ENCODE measurements at regions not wholly inside any gene's neighbourhood (a gene's known extent, or its start where the extent isn't known, plus 50 kb on each side); places are given as distances from the start of the nearest gene placed in this dataset.

DNA sequence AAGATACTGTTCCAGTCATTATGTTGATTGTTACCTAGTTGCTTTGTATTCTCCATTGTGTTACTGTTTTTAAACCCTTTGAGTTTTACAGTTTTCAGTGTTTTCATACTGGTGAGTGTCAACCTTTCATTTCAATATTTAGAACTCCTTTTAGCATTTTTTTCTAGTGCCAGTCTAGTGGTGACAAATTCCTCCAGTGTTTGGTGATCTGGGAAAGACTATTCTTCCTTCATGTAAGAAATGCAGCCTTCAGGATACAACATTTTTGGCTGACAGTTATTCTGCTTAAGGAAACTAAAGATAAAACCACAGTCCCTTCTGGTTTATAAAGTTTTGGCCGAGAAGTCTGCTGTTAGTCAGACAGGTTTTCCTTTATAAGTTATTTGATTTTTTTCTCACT lies 143.8 kb downstream of the ETAA1 start:
- TF ChIP-seq, protein P1, sequence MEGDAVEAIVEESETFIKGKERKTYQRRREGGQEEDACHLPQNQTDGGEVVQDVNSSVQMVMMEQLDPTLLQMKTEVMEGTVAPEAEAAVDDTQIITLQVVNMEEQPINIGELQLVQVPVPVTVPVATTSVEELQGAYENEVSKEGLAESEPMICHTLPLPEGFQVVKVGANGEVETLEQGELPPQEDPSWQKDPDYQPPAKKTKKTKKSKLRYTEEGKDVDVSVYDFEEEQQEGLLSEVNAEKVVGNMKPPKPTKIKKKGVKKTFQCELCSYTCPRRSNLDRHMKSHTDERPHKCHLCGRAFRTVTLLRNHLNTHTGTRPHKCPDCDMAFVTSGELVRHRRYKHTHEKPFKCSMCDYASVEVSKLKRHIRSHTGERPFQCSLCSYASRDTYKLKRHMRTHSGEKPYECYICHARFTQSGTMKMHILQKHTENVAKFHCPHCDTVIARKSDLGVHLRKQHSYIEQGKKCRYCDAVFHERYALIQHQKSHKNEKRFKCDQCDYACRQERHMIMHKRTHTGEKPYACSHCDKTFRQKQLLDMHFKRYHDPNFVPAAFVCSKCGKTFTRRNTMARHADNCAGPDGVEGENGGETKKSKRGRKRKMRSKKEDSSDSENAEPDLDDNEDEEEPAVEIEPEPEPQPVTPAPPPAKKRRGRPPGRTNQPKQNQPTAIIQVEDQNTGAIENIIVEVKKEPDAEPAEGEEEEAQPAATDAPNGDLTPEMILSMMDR (IDR thresholded peaks at IDR 0.05) = no peak

DNA sequence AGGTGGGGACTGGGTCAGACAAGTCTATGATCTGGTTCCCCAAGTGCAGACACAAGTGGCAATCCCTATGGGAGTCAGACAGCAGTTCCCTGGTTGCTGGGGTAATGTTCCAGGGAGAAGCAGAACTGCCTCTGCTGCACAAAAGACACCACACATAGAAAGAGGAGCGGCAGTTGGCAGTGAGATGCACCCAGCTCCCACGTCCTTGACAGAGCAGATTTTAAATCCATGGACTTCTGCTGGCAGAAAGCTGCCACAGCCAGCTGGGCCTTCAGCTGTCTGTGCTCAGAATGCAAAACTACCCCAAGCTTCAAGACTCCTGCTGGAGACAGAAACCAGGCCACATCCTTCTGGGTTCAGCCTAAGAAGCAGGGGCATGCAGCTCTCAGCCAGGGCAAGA lies 147.2 kb downstream of the ETAA1 start:
- TF ChIP-seq, protein P1 (IDR thresholded peaks at IDR 0.05) = no peak

DNA sequence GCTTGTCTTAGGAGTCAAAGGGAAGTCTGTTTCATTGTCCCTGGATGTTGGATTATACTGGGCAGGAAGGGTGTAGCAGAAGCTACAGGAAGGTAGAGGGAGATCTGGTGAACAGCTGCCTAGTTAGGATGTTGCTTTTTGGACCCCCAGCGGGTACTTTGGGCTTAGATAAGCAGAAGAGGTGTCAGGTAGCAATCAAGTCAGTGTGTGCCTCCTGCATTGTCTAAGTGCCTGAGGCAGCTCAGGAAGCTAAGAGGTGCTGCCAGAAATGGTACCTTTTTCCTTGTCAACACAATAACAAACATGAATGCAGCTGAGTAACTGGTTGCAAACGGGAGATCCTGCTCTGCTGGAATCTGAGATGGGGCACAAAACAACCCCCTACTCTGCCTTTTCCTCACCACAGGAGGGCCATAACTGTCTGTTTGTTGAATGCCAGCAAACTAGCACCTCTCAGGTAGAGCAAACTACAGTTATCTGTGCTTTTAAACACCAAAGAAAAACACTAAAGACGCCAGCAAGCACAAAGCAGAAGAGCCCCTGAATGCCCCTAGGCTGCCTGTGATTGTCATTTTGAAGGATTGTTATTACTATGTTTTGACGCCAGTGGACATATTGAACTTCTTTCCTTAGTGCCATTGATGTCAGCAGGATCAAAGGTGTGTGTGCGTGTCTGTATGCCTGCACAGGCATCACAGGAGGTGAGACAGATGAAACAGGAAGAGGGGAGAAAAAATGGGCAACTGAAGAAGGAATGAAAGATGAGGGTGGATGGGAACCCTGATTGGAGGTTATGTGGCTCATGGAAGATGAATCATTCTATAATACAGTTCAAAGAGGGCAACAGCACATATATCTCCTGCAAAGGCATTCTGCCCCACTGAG lies 151.4 kb downstream of the ETAA1 start:
- TF ChIP-seq, protein P1 (IDR thresholded peaks at IDR 0.05) = no peak

DNA sequence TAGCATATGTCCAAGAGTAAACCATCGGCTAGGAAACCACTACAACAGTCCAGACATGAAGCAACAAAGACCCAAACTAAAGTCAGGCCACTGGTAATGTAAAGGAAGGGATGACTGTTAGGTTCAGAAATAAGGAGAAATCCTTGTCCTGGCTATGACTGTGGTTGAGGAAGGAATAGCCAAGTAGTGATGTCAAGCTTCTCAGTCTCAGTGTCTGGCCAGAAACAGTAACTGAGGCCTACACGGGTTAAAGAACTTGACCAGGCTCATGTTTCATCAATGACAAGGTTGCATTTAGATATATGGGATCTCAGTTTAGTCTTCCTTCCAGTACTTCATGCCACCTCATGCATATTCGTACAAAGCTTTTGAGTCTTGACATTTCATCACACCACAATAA lies 162.0 kb downstream of the ETAA1 start:
- TF ChIP-seq, protein P1 (IDR thresholded peaks at IDR 0.05) = no peak

DNA sequence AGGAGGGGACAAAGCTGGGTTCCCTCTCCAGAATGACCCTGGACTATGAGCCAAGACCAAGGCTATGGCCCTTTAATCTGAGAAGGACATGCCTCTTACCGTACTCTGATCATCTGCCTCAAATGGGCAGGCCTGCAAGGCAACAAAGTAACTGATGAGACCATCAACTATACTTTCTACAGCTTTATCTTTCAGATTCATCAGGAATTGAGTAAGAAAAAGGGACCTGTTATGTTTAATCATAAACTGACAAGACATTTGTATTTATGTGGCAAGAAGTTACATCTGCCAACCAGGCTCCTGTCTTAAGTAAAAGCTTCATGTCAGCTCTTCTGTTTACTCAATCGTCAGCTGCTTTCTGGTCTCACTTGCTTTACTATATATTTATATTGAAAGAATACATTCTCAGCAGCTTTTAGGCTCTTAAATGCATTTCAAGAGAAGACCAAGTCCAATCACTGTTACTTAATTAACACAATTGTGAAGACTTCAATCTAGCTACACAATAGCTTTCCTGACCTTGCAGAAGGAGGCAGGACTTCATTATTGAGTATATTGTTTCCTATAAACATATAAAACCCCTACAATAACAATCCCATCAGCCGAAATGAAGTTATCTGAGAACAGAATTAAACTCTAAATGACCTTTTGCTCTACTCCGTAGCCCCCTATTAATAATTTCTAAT lies 163.8 kb downstream of the ETAA1 start:
- TF ChIP-seq, protein P1 (IDR thresholded peaks at IDR 0.05) = no peak

DNA sequence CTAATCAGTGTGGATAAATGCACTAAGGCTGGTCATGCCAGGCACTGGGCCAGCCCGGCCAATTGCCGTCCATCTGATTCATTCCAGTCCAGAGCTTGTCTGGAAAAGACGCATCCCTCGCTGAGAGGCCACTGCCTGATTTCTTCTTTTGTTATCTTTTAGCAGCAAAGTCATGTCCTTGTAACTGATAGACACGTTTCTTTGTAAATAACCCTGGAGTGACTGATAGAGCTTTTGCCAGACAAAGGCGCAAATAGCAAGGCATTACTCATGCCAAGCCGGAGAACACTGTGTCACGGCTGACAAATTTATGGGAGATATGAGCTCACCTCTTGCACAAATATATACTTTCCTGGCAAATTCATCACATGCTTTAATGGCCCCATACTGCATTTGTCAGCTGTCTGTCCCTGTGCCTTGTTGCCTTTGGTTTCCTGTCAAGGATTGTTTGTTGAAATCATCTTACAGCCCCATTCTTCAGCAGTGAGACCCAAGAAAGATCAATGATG lies 164.4 kb downstream of the ETAA1 start:
- TF ChIP-seq, protein P1 (IDR thresholded peaks at IDR 0.05) = no peak

DNA sequence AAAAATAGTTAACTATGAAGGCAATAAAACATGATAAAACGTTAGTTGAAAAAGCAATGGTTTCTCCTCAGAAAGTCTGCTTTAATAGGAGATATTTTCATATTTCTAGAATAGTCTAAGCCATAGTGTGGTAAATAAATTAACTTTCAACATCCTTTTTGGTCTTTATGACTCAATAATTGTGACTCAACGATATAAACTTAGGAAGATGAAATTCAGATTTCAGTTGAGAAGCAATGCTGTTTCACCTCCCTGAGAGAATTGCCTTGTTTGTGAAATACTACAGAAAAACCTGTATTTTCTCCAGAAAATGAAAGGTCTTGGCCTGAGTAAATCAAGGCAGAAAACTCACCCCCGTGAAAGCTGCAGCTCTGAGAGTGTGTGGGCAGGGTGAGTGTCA lies 166.9 kb downstream of the ETAA1 start:
- TF ChIP-seq, protein P1 (IDR thresholded peaks at IDR 0.05) = no peak
